ENCODE measurements at regions not wholly inside any gene's neighbourhood (a gene's known extent, or its start where the extent isn't known, plus 50 kb on each side); places are given as distances from the start of the nearest gene placed in this dataset.

DNA sequence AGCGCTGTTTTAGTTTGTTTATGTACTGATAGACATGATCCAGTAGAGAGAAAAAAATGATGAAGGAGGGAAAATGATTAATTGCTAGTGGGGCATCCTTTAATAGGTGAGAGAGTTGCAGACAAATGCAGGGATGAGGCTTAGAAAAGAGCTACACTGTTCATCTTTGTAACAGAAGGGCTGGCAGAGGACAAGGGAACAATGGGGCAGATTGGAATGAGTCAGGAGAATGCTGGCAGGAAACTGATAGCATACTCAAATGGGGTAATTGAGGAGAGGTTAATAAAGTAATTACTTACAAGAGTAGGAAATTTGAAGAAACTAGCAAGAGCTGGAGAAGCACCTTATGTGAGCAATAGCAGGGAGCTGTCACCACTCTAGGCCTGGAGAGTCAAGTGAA lies 170.9 kb downstream of the OXSM start:
- no peaks in the 10 kb centered on the region for H3K9me3 ChIP-seq (ENCODE audit: low read length)
- no peak overlapping the region for H3K9ac ChIP-seq (ENCODE audit: low read length)
- H3K4me3 ChIP-seq (ENCODE audit: low read depth in 1 of 2, low read length in 2 of 2): no peak overlapping the region
- no peaks in the 10 kb centered on the region for H3K27me3 ChIP-seq (ENCODE audit: control insufficient read depth in 1 of 2, insufficient read depth in 2 of 2, low read length in 2 of 2)
- H3K36me3 ChIP-seq (ENCODE audit: insufficient read depth, low read length): no peaks in the 10 kb centered on the region
- H3K27ac ChIP-seq (ENCODE audit: low read depth, low read length): no peak overlapping the region
- H3K4me1 ChIP-seq (ENCODE audit: insufficient read depth, low read length): no peaks in the 10 kb centered on the region

DNA sequence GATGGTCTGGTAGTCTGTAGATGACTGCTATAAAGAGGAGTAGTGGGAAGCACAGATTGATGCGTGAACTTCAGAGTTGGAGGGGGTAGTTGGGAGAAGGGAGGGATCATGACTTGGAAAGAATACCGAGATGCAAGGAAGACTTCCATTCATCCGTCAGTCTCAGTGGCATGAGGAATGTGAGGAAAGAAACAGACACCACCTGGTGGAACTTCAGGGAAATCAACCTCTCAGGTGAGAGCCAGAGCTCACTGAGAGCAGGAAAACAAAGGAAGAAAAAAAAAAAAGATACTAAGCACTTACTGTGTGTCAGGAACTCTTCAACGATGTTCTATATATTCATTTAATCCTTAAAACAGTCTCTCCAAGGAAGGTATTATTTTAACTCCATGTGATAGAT lies 172.4 kb downstream of the OXSM start:
- no peaks in the 10 kb centered on the region for H3K36me3 ChIP-seq (ENCODE audit: insufficient read depth, low read length)
- no peaks in the 10 kb centered on the region for H3K4me1 ChIP-seq (ENCODE audit: insufficient read depth, low read length)
- H3K27me3 ChIP-seq (ENCODE audit: control insufficient read depth in 1 of 2, insufficient read depth in 2 of 2, low read length in 2 of 2): no peaks in the 10 kb centered on the region
- H3K9me3 ChIP-seq (ENCODE audit: low read length): no peaks in the 10 kb centered on the region
- H3K4me3 ChIP-seq (ENCODE audit: low read depth in 1 of 2, low read length in 2 of 2): no peak overlapping the region
- H3K27ac ChIP-seq (ENCODE audit: low read depth, low read length): no peak overlapping the region
- no peak overlapping the region for H3K9ac ChIP-seq (ENCODE audit: low read length)

DNA sequence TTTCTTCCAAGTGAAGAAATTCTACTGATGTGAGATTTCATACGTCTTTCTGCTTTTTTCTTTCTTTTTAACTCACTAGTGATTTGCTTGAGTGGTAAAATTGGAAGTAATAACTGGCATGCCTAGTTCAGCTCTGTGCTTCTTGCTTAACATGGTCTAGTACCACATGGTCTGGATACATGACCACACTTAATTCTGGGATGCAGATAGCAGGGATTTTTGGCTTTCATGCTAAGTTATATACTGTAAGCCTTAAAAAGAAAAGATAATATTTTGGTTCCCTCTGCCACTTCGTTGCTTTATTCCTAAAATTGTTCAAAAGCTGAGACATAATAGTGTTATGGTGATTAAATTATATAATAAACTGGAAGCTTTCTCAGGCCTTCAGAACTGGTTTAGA lies 174.3 kb downstream of the OXSM start:
- H3K36me3 ChIP-seq (ENCODE audit: insufficient read depth, low read length): no peaks in the 10 kb centered on the region
- H3K4me1 ChIP-seq (ENCODE audit: insufficient read depth, low read length): no peaks in the 10 kb centered on the region
- H3K27me3 ChIP-seq (ENCODE audit: control insufficient read depth in 1 of 2, insufficient read depth in 2 of 2, low read length in 2 of 2): no peaks in the 10 kb centered on the region
- no peak overlapping the region for H3K4me3 ChIP-seq (ENCODE audit: low read depth in 1 of 2, low read length in 2 of 2)
- H3K9ac ChIP-seq (ENCODE audit: low read length): no peak overlapping the region
- no peaks in the 10 kb centered on the region for H3K9me3 ChIP-seq (ENCODE audit: low read length)
- H3K27ac ChIP-seq (ENCODE audit: low read depth, low read length): no peak overlapping the region

DNA sequence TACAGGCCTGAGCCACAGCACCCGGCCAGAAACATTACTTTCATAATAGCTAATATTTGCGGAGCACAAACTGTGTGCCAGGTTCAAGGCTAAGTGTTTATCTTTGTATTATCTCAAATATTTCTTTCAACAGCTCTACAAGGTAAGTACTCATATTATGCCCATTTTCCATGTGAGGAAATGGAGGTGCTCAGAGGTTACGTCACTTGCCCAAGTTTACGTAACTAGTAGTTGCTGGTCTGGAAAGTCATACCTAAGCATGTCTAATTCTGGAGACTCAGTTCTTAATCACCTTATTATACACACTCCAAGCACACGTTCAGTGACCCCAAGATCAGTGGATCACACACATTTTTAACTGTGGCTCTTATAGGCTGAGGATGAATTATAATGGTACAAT lies 177.5 kb downstream of the OXSM start:
- H3K36me3 ChIP-seq (ENCODE audit: insufficient read depth, low read length): no peaks in the 10 kb centered on the region
- no peak overlapping the region for H3K4me3 ChIP-seq (ENCODE audit: low read depth in 1 of 2, low read length in 2 of 2)
- no peak overlapping the region for H3K9ac ChIP-seq (ENCODE audit: low read length)
- peaks cover 8% of the 10 kb centered on the region for H3K4me1 ChIP-seq (ENCODE audit: insufficient read depth, low read length)
- H3K27ac ChIP-seq (ENCODE audit: low read depth, low read length): no peak overlapping the region
- H3K9me3 ChIP-seq (ENCODE audit: low read length): no peaks in the 10 kb centered on the region
- H3K27me3 ChIP-seq (ENCODE audit: control insufficient read depth in 1 of 2, insufficient read depth in 2 of 2, low read length in 2 of 2): no peaks in the 10 kb centered on the region

DNA sequence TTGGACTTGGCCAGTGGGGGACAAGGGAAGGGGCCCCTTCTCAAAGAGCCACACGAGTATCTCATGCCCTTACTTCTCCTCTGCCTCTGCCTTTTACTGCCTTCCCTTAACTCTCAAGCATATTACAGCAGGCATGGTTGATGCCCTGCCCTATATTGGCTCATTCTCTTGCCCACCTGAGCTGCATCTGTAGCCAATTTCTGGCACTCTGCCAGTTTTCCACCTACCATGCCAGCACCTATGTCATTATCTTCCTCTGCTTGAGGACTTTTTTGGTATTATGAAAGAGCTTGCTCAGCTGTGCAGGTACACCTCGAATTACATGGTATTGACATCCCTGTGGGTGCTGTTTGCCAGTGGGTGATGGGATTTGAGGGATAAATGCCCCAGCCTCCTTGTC lies 181.8 kb downstream of the OXSM start:
- no peak overlapping the region for H3K27ac ChIP-seq (ENCODE audit: low read depth, low read length)
- H3K4me1 ChIP-seq (ENCODE audit: insufficient read depth, low read length): peaks cover 8% of the 10 kb centered on the region
- no peak overlapping the region for H3K4me3 ChIP-seq (ENCODE audit: low read depth in 1 of 2, low read length in 2 of 2)
- H3K9ac ChIP-seq (ENCODE audit: low read length): no peak overlapping the region
- no peaks in the 10 kb centered on the region for H3K27me3 ChIP-seq (ENCODE audit: control insufficient read depth in 1 of 2, insufficient read depth in 2 of 2, low read length in 2 of 2)
- no peaks in the 10 kb centered on the region for H3K9me3 ChIP-seq (ENCODE audit: low read length)
- no peaks in the 10 kb centered on the region for H3K36me3 ChIP-seq (ENCODE audit: insufficient read depth, low read length)

DNA sequence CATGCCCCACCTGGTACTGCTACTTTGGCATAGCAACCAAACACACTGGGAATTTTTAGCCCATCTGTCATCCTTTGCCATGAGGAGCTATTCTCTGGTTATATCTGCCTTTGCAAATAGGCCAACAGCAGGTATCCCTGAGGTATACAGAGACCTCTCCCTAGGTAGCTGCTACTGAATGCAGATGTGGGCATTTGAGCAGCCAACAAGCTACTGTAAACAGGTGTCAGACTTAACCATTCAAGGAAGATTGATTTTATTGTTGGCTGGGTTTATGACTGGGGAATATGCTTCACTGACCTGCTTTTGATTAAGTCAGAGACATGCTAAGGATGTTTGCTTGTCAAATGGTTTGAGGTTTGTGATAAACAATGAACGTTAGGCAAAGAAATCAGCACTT lies 183.2 kb downstream of the OXSM start:
- Histone ChIP-seq H3K4me1 (ENCODE audit: insufficient read depth, low read length) (peaks cover 8% of the 10 kb centered on the region), H3K9me3 (ENCODE audit: low read length) (no peaks in the 10 kb centered on the region), H3K27ac (ENCODE audit: low read depth, low read length) (no peak overlapping the region), H3K4me3 (ENCODE audit: low read depth in 1 of 2, low read length in 2 of 2) (no peak overlapping the region), H3K9ac (ENCODE audit: low read length) (no peak overlapping the region), H3K27me3 (ENCODE audit: control insufficient read depth in 1 of 2, insufficient read depth in 2 of 2, low read length in 2 of 2) (no peaks in the 10 kb centered on the region), H3K36me3 (ENCODE audit: insufficient read depth, low read length) (no peaks in the 10 kb centered on the region)

DNA sequence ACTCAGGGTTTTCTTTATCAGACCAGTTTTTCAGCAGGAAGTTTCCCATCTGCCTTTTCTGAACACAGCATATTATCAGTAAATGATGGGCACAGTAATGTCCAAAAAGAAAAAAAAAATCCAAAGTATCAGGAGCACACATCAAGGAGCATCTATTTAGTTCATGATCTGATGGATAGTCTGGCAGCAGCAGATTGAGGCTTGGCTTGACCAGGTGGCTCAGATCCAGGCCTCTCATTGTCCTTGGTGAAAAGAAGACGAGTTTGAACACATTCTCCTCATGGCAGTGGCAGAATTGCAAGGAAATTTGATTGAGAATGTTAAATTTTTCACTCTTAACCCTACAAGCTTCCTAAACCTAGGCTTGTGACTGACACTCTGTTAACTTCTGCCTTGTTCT lies 192.9 kb downstream of the OXSM start:
- H3K27me3 ChIP-seq (ENCODE audit: control insufficient read depth in 1 of 2, insufficient read depth in 2 of 2, low read length in 2 of 2): no peaks in the 10 kb centered on the region
- no peak overlapping the region for H3K9ac ChIP-seq (ENCODE audit: low read length)
- H3K36me3 ChIP-seq (ENCODE audit: insufficient read depth, low read length): no peaks in the 10 kb centered on the region
- no peak overlapping the region for H3K27ac ChIP-seq (ENCODE audit: low read depth, low read length)
- no peaks in the 10 kb centered on the region for H3K4me1 ChIP-seq (ENCODE audit: insufficient read depth, low read length)
- no peaks in the 10 kb centered on the region for H3K9me3 ChIP-seq (ENCODE audit: low read length)
- H3K4me3 ChIP-seq (ENCODE audit: low read depth in 1 of 2, low read length in 2 of 2): no peak overlapping the region

DNA sequence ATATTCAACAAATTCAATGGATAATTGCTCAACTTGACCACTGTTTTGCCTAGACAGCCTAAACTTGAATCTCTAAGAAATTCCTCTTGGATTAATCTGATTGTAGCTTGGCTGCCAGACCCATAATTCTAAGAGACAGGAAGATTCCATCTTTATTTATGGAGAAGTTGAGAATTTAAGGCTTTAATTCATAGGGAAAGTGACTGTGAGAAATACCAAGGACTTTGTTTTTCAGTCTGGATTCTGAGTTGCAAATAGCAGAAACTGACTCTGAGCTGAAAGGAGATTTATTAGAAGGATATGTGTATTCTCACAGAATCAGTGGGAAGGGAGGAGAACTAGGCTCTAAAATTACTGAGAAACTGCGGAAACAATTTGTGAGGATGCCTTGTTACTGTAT lies 195.7 kb downstream of the OXSM start:
- Histone ChIP-seq H3K4me3 (ENCODE audit: low read depth in 1 of 2, low read length in 2 of 2) (no peak overlapping the region), H3K27me3 (ENCODE audit: control insufficient read depth in 1 of 2, insufficient read depth in 2 of 2, low read length in 2 of 2) (no peaks in the 10 kb centered on the region), H3K36me3 (ENCODE audit: insufficient read depth, low read length) (no peaks in the 10 kb centered on the region), H3K4me1 (ENCODE audit: insufficient read depth, low read length) (no peaks in the 10 kb centered on the region), H3K9me3 (ENCODE audit: low read length) (no peaks in the 10 kb centered on the region), H3K27ac (ENCODE audit: low read depth, low read length) (no peak overlapping the region), H3K9ac (ENCODE audit: low read length) (no peak overlapping the region)

DNA sequence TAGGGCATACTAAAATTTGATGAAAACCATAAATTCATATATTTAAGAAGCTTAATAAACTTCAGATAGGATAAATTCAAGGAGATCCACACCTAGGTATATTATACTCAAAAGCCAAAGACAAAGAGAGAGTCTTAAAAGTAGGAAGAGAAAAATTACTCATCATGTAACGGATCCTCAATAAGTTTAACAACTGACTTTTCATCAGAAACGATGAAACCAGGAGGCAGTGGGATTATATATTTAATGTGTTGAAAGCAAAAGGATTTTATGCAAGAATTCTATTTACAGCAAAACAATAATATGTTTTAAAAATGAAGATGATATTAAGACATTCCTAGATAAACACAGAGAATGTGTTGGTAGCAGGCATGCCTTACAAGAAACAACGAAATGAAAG lies 202.7 kb downstream of the OXSM start:
- Histone ChIP-seq H3K4me3 (ENCODE audit: low read depth in 1 of 2, low read length in 2 of 2) (no peak overlapping the region), H3K9ac (ENCODE audit: low read length) (no peak overlapping the region), H3K9me3 (ENCODE audit: low read length) (peaks cover 9% of the 10 kb centered on the region)

DNA sequence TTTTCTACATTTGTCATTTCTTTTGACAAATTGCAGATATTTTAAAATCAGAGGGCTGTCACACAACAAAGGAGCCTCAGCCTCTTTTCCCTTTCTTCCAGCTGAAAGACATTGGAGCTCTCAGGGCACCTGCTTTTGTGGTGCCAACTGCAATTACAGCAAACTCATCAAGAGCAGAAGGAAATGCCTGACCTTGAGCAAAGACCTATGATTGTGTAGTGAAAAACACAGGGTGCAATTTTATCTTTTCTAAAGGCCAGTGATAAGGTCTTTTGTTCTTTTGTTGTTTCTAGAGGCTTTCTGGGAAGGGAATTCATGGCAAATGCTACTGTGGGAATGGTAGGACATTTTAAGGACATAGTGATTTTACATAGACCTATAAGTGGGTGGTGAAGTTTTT lies 214.3 kb downstream of the OXSM start:
- no peak overlapping the region for H3K4me3 ChIP-seq (ENCODE audit: low read depth in 1 of 2, low read length in 2 of 2)
- no peak overlapping the region for H3K9ac ChIP-seq (ENCODE audit: low read length)
- H3K27me3 ChIP-seq (ENCODE audit: control insufficient read depth in 1 of 2, insufficient read depth in 2 of 2, low read length in 2 of 2): no peaks in the 10 kb centered on the region
- no peaks in the 10 kb centered on the region for H3K9me3 ChIP-seq (ENCODE audit: low read length)
- no peaks in the 10 kb centered on the region for H3K4me1 ChIP-seq (ENCODE audit: insufficient read depth, low read length)
- no peak overlapping the region for H3K27ac ChIP-seq (ENCODE audit: low read depth, low read length)
- no peaks in the 10 kb centered on the region for H3K36me3 ChIP-seq (ENCODE audit: insufficient read depth, low read length)

More for the DNA sequence above, 202.7 kb downstream of the OXSM start:
- no peaks in the 10 kb centered on the region for H3K4me1 ChIP-seq (ENCODE audit: insufficient read depth, low read length)
- H3K27me3 ChIP-seq (ENCODE audit: control insufficient read depth in 1 of 2, insufficient read depth in 2 of 2, low read length in 2 of 2): no peaks in the 10 kb centered on the region
- H3K27ac ChIP-seq (ENCODE audit: low read depth, low read length): no peak overlapping the region
- H3K36me3 ChIP-seq (ENCODE audit: insufficient read depth, low read length): no peaks in the 10 kb centered on the region

DNA sequence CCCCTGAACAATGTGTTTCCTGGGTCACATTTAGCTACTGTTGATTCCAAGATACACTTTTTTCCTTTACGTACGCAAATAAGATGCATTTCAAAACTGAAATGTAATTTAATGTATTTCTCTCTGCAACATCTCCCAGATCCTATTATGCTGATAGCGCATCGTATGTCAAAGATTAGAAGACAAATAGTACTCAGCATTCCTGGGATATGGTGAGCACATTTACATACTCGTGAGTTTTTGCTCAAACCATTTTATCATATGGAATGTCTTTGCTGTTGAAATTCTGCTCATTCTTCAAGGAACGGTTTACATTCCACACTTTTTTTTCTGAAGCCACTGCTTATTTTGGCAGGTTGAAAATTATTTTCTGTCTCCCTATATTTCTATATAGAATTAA lies 221.4 kb downstream of the OXSM start:
- Histone ChIP-seq H3K36me3 (ENCODE audit: insufficient read depth, low read length) (no peaks in the 10 kb centered on the region), H3K9ac (ENCODE audit: low read length) (no peak overlapping the region), H3K9me3 (ENCODE audit: low read length) (no peaks in the 10 kb centered on the region), H3K4me3 (ENCODE audit: low read depth in 1 of 2, low read length in 2 of 2) (no peak overlapping the region), H3K27me3 (ENCODE audit: control insufficient read depth in 1 of 2, insufficient read depth in 2 of 2, low read length in 2 of 2) (no peaks in the 10 kb centered on the region), H3K27ac (ENCODE audit: low read depth, low read length) (no peak overlapping the region), H3K4me1 (ENCODE audit: insufficient read depth, low read length) (no peaks in the 10 kb centered on the region)

DNA sequence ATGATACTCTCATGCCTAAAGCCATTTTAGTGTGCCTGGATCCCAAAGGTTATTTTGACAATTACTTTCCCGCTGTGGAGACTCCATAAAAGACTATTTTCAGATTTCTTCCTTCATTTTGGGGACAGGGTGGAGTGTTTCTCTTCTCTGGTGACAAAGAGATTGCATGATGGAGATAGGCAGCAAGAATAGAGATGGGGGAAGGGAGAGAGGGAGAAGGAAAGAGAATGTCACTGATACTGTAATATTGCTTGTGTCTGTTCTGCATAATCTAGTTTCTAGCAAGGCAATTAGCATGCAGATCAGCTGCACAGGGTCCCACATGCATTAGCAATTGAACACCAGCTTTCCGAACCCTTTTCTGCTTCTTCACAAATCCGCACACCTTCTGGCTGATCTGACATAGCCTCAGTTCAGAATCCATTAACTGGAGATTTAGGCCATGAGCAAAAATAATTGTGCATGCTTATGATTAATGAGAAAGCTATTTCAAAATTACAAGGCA lies 222.4 kb downstream of the OXSM start:
- Histone ChIP-seq H3K27me3 (ENCODE audit: control insufficient read depth in 1 of 2, insufficient read depth in 2 of 2, low read length in 2 of 2) (no peaks in the 10 kb centered on the region), H3K4me1 (ENCODE audit: insufficient read depth, low read length) (no peaks in the 10 kb centered on the region), H3K4me3 (ENCODE audit: low read depth in 1 of 2, low read length in 2 of 2) (no peak overlapping the region), H3K9me3 (ENCODE audit: low read length) (no peaks in the 10 kb centered on the region), H3K9ac (ENCODE audit: low read length) (no peak overlapping the region), H3K27ac (ENCODE audit: low read depth, low read length) (no peak overlapping the region), H3K36me3 (ENCODE audit: insufficient read depth, low read length) (no peaks in the 10 kb centered on the region)
